ENCODE measurements at regions not wholly inside any gene's neighbourhood (a gene's known extent, or its start where the extent isn't known, plus 50 kb on each side); places are given as distances from the start of the nearest gene placed in this dataset.

DNA sequence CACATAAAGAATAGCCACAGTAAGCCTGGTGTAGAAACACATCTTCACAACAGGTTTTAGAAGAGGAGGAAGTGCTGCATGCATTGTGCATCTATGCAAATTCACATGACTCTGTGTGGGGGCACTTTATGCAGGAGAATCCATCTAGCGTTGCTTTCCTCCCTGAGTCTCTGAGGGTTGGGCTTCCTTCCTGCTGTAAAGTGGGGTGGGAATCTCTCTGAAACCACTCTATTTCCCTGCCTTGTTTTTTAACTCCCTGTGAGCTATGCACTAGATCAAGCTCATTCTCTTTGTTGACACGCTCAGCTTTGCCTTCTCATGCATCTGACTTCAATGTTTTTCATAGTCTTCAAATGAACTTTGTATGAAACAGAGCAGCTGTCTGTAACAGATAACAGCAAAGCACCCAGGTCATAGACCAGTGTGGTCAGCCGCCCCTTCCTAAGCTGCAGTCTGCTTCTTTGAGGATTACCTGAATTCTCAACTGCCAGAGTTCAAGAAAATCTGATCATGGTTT is 102.7 kb upstream of the DPH5 start:
- TF ChIP-seq, protein P1, sequence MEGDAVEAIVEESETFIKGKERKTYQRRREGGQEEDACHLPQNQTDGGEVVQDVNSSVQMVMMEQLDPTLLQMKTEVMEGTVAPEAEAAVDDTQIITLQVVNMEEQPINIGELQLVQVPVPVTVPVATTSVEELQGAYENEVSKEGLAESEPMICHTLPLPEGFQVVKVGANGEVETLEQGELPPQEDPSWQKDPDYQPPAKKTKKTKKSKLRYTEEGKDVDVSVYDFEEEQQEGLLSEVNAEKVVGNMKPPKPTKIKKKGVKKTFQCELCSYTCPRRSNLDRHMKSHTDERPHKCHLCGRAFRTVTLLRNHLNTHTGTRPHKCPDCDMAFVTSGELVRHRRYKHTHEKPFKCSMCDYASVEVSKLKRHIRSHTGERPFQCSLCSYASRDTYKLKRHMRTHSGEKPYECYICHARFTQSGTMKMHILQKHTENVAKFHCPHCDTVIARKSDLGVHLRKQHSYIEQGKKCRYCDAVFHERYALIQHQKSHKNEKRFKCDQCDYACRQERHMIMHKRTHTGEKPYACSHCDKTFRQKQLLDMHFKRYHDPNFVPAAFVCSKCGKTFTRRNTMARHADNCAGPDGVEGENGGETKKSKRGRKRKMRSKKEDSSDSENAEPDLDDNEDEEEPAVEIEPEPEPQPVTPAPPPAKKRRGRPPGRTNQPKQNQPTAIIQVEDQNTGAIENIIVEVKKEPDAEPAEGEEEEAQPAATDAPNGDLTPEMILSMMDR (IDR thresholded peaks at IDR 0.05 in 4 of 5, conservative IDR thresholded peaks at IDR 0.05 in 1 of 5): no peak
- no peak for TF ChIP-seq POLR2A (IDR thresholded peaks at IDR 0.05)
